SK-N-SH (cell line): ENCODE measurements at regions not wholly inside any gene's neighbourhood (a gene's known extent, or its start where the extent isn't known, plus 50 kb on each side); places are given as distances from the start of the nearest gene placed in this dataset.

Source experiments
- CTCF ChIA-PET: fragments of 300-600, 350-600 bp; formaldehyde crosslinking; extraction: SDS; loops from one replicate; lab custom pipeline; 2021; lab: Yijun Ruan, JAX
- POLR2A ChIA-PET: fragments of 350-600 bp; sonication (Branson Sonifier 250); formaldehyde crosslinking; extraction: SDS; loops from one replicate; lab custom pipeline; 2020; ENCODE audit warnings: antibody characterized with exemption, inconsistent platforms; lab: Yijun Ruan, JAX
- DNase-seq: peaks from one replicate; pipeline ENCODE4 v3.0.0; 2012
- H2AFZ ChIP-seq: fragments of 200-600 bp; sonication (generic); 2 replicates; pipeline ENCODE4 v1.8.1; 2016; ENCODE audit warnings: antibody characterized with exemption, mild to moderate bottlenecking, low read depth
- H3F3A ChIP-seq: fragments of 200-600 bp; sonication (generic); replicated peaks from 2 replicates; pipeline ENCODE3; 2016; ENCODE audit warnings: antibody characterized with exemption, mild to moderate bottlenecking; ENCODE audit not compliant: insufficient read depth
- H3K27ac ChIP-seq, 2 experiments: fragments of 200-500 bp in 1 of 2; fragments of 200-600 bp in 1 of 2; sonication (Bioruptor generic) in 1 of 2; sonication (generic), shearing (Covaris generic) in 1 of 2; 2 replicates each; pipeline versions ENCODE4 v1.5.1 to v1.6.1; 2014 to 2016; ENCODE audit warnings: low read depth in 2 of 2, inconsistent platforms in 1 of 2, low read length in 1 of 2, mild to moderate bottlenecking in 1 of 2, mixed read lengths in 1 of 2
- H3K27me3 ChIP-seq: fragments of 200-600 bp; sonication (generic), shearing (Covaris generic); 2 replicates; pipeline ENCODE4 v1.6.1; 2016; ENCODE audit warnings: mixed run types; ENCODE audit not compliant: insufficient read depth
- H3K36me3 ChIP-seq, 2 experiments: fragments of 200-500 bp in 1 of 2; fragments of 200-600 bp in 1 of 2; sonication (Bioruptor generic) in 1 of 2; sonication (generic) in 1 of 2; replicated peaks in 1 of 2; 2 replicates each; pipeline versions ENCODE3 to v1.5.1; 2014 to 2016; ENCODE audit warnings: low read length in 1 of 2, mild to moderate bottlenecking in 1 of 2; ENCODE audit not compliant: insufficient read depth in 2 of 2, control insufficient read depth in 1 of 2
- H3K4me1 ChIP-seq, 2 experiments: fragments of 200-500 bp in 1 of 2; fragments of 200-600 bp in 1 of 2; sonication (Bioruptor generic) in 1 of 2; sonication (generic), shearing (Covaris generic) in 1 of 2; 2 replicates each; pipeline versions ENCODE4 v1.5.1 to v1.6.1; 2014 to 2016; ENCODE audit warnings: low read depth in 1 of 2, low read length in 1 of 2, mixed run types in 1 of 2; ENCODE audit not compliant: insufficient read depth in 2 of 2, control insufficient read depth in 1 of 2
- H3K4me2 ChIP-seq: fragments of 200-600 bp; sonication (generic), shearing (Covaris generic); 2 replicates; pipeline ENCODE4 v1.6.1; 2017; ENCODE audit warnings: mixed run types
- H3K4me3 ChIP-seq, 2 experiments: fragments of 200-500 bp in 1 of 2; fragments of 200-600 bp in 1 of 2; sonication (Bioruptor generic) in 1 of 2; sonication (generic), shearing (Covaris generic) in 1 of 2; 2 replicates each; pipeline versions ENCODE4 v1.5.1 to v1.8.1; 2014 to 2016; ENCODE audit warnings: low read depth in 2 of 2, inconsistent platforms in 1 of 2, low read length in 1 of 2, mild to moderate bottlenecking in 1 of 2, mixed read lengths in 1 of 2, moderate library complexity in 1 of 2
- H3K79me2 ChIP-seq: fragments of 200-600 bp; sonication (generic); 2 replicates; pipeline ENCODE4 v1.8.1; 2017; ENCODE audit warnings: mild to moderate bottlenecking; ENCODE audit not compliant: insufficient read depth
- H3K9ac ChIP-seq: fragments of 200-600 bp; sonication (generic); 2 replicates; pipeline ENCODE4 v1.6.1; 2017; ENCODE audit warnings: mixed run types
- H3K9me2 ChIP-seq: fragments of 200-600 bp; sonication (generic); 2 replicates; pipeline ENCODE4 v1.6.1; 2017; ENCODE audit warnings: mixed run types
- H3K9me3 ChIP-seq: fragments of 200-600 bp; sonication (generic); 2 replicates; pipeline ENCODE4 v1.6.1; 2017; ENCODE audit warnings: mixed run types, mild to moderate bottlenecking, moderate library complexity
- H4K20me1 ChIP-seq: fragments of 200-600 bp; sonication (generic); 2 replicates; pipeline ENCODE4 v1.6.1; 2017; ENCODE audit warnings: mild to moderate bottlenecking, mixed run types; ENCODE audit not compliant: insufficient read depth
- EZH2phosphoT487 ChIP-seq: fragments of 200-600 bp; sonication (generic); IDR thresholded peaks from 2 replicates; pipeline ENCODE4 v1.6.1; 2017; ENCODE audit warnings: low read depth, mixed run types, mild to moderate bottlenecking, antibody characterized with exemption, moderate library complexity, borderline replicate concordance
- FOSL2 ChIP-seq: IDR thresholded peaks from 2 replicates; pipeline ENCODE4 v1.4.0; 2012; ENCODE audit warnings: low read depth, mild to moderate bottlenecking, moderate library complexity, borderline replicate concordance
- FOXM1 ChIP-seq: IDR thresholded peaks from 2 replicates; pipeline ENCODE4 v1.4.0; 2012; ENCODE audit warnings: low read depth, mild to moderate bottlenecking
- GABPA ChIP-seq: IDR thresholded peaks from 2 replicates; pipeline ENCODE4 v1.4.0; 2012; ENCODE audit warnings: low read depth, mild to moderate bottlenecking
- GATA2 ChIP-seq: sonication (generic); formaldehyde crosslinking; IDR thresholded peaks from 2 replicates; pipeline ENCODE4 v1.5.0; 2020; ENCODE audit warnings: mild to moderate bottlenecking, missing genetic modification reagents
- IRF3 ChIP-seq: fragments of 150-350 bp; IDR thresholded peaks from 2 replicates; pipeline ENCODE4 v1.6.1; 2016; ENCODE audit warnings: mild to moderate bottlenecking, low read depth, low read length
- JUND ChIP-seq: IDR thresholded peaks from 2 replicates; pipeline ENCODE4 v1.4.0; 2012
- MEF2A ChIP-seq: IDR thresholded peaks from 2 replicates; pipeline ENCODE4 v1.4.0; 2012; ENCODE audit warnings: low read depth, borderline replicate concordance
- NRF1 ChIP-seq: IDR thresholded peaks from 2 replicates; pipeline ENCODE4 v1.6.1; 2012; ENCODE audit warnings: low read depth, mild to moderate bottlenecking, low read length
- PBX3 ChIP-seq: IDR thresholded peaks from 2 replicates; pipeline ENCODE4; 2012
- RCOR1 ChIP-seq: fragments of 150-350 bp; IDR thresholded peaks from 2 replicates; pipeline ENCODE4 v1.6.1; 2017; ENCODE audit warnings: antibody characterized with exemption, low read length
- RXRA ChIP-seq: IDR thresholded peaks from 2 replicates; pipeline ENCODE4 v1.4.0; 2012; ENCODE audit warnings: low read depth, mild to moderate bottlenecking, borderline replicate concordance
- SIN3A ChIP-seq: IDR thresholded peaks from 2 replicates; pipeline ENCODE4 v1.6.1; 2012; ENCODE audit warnings: low read depth, mild to moderate bottlenecking, low read length, moderate library complexity, borderline replicate concordance
- TAF1 ChIP-seq: IDR thresholded peaks from 2 replicates; pipeline ENCODE4 v1.6.1; 2012; ENCODE audit warnings: low read depth, mild to moderate bottlenecking, low read length, moderate library complexity, borderline replicate concordance
- TCF12 ChIP-seq: IDR thresholded peaks from 2 replicates; pipeline ENCODE4 v1.4.0; 2012
- TEAD4 ChIP-seq: IDR thresholded peaks from 2 replicates; pipeline ENCODE4 v1.4.0; 2012; ENCODE audit warnings: mild to moderate bottlenecking, borderline replicate concordance; ENCODE audit not compliant: insufficient read depth
- ZBTB33 ChIP-seq: IDR thresholded peaks from 2 replicates; pipeline ENCODE4 v1.4.0; 2012; ENCODE audit warnings: low read depth, borderline replicate concordance
- WGBS: methylation state at CpG from one replicate; pipeline ENCODE4 v1.1.6; 2017; ENCODE audit warnings: low lambda C conversion rate; 5-methylcytosine and 5-hydroxymethylcytosine counted together

- no peak for TF ChIP-seq PBX3
Measured at GRCh38 chr12:24378548-24379407, 429.3 kb upstream of the SOX5 start (continued).

- no peaks in the 10 kb centered on the region for H3K79me2 ChIP-seq
- POLR2A ChIA-PET: no interaction called here
Measured at GRCh38 chr12:24374452-24374851, 425.0 kb upstream of the SOX5 start.

GRCh38 chr12:24373004-24373403 lies 423.5 kb upstream of the SOX5 start:
- no peaks in the 10 kb centered on the region for H3F3A ChIP-seq
- no peak overlapping the region for H3K4me2 ChIP-seq
- no peaks in the 10 kb centered on the region; a peak in 1 of 4 replicates for H3K4me1 ChIP-seq
- no peak overlapping the region for H3K9ac ChIP-seq
- H3K9me3 ChIP-seq: no peaks in the 10 kb centered on the region
- no peak overlapping the region for H3K27ac ChIP-seq
- no peak overlapping the region for H2AFZ ChIP-seq
- no peak overlapping the region for H3K4me3 ChIP-seq
- no peaks in the 10 kb centered on the region for H4K20me1 ChIP-seq
- no peaks in the 10 kb centered on the region for H3K79me2 ChIP-seq
- WGBS: 75% methylated on average over 3 of the region's 3 CpGs
- ChIA-PET POLR2A (no interaction called here), CTCF (no interaction called here)
- H3K9me2 ChIP-seq: no peaks in the 10 kb centered on the region
- H3K36me3 ChIP-seq: no peaks in the 10 kb centered on the region
- no peaks in the 10 kb centered on the region for H3K27me3 ChIP-seq
- DNase-seq: no peak
- TF ChIP-seq GABPA (no peak), EZH2phosphoT487 (no peak), RXRA (no peak), TEAD4 (no peak), TCF12 (no peak), SIN3A (no peak), GATA2 (CRISPR knock-in tag) (no peak), RCOR1 (no peak), TAF1 (no peak), JUND (no peak), FOXM1 (no peak), NRF1 (no peak), IRF3 (no peak)

More at GRCh38 chr12:24374452-24374851, 425.0 kb upstream of the SOX5 start:
- TF ChIP-seq MEF2A (no peak), ZBTB33 (no peak), FOSL2 (no peak), JUND (no peak), PBX3 (no peak)
- Histone ChIP-seq H3K27me3 (no peaks in the 10 kb centered on the region), H4K20me1 (no peaks in the 10 kb centered on the region), H3F3A (no peaks in the 10 kb centered on the region), H3K4me1 (peaks cover 0 to 4% of the 10 kb centered on the region in 2 experiments; a peak in 1 of 4 replicates), H3K9ac (no peak overlapping the region), H2AFZ (no peak overlapping the region), H3K27ac (no peak overlapping the region), H3K9me2 (no peaks in the 10 kb centered on the region), H3K36me3 (no peaks in the 10 kb centered on the region), H3K9me3 (no peaks in the 10 kb centered on the region), H3K4me2 (no peak overlapping the region), H3K4me3 (no peak overlapping the region)
- CTCF ChIA-PET: no interaction called here
- DNase-seq: no peak
